ENCODE measurements at regions not wholly inside any gene's neighbourhood (a gene's known extent, or its start where the extent isn't known, plus 50 kb on each side); places are given as distances from the start of the nearest gene placed in this dataset.
A peak's percentile ranks its signal among the peaks of the same experiment; 100 is the strongest.

- TF ChIP-seq CTCF (conservative IDR thresholded peaks at IDR 0.05; ENCODE audit: control insufficient read depth, insufficient read depth, low read depth, low read length), result no peak
- DNase-seq (ENCODE audit: low read depth), result peak; percentile 81
Observed at GRCh38 chr9:12906646-12907045, 131.8 kb downstream of the LURAP1L start.

GRCh38 chr9:12908895-12909294, 134.1 kb downstream of the LURAP1L start:
- TF ChIP-seq CTCF (conservative IDR thresholded peaks at IDR 0.05; ENCODE audit: control insufficient read depth, insufficient read depth, low read depth, low read length), result no peak
- DNase-seq (ENCODE audit: low read depth), result no peak
- no peak overlapping the region for H3K4me3 ChIP-seq (ENCODE audit: control insufficient read depth, low read depth, low read length)

More at GRCh38 chr9:12906646-12907045, 131.8 kb downstream of the LURAP1L start:
- no peak overlapping the region for H3K4me3 ChIP-seq (ENCODE audit: control insufficient read depth, low read depth, low read length)

GRCh38 chr9:12915366-12915954, 140.6 kb downstream of the LURAP1L start:
- no peak for DNase-seq (ENCODE audit: low read depth)
- no peak for TF ChIP-seq CTCF (conservative IDR thresholded peaks at IDR 0.05; ENCODE audit: control insufficient read depth, insufficient read depth, low read depth, low read length)
- no peak overlapping the region for H3K4me3 ChIP-seq (ENCODE audit: control insufficient read depth, low read depth, low read length)

GRCh38 chr9:12916042-12916441, 141.2 kb downstream of the LURAP1L start:
- TF ChIP-seq CTCF (conservative IDR thresholded peaks at IDR 0.05; ENCODE audit: control insufficient read depth, insufficient read depth, low read depth, low read length), result no peak
- peak; percentile 51 for DNase-seq (ENCODE audit: low read depth)
- no peak overlapping the region for H3K4me3 ChIP-seq (ENCODE audit: control insufficient read depth, low read depth, low read length)

GRCh38 chr9:12920437-12920836, 145.6 kb downstream of the LURAP1L start:
- DNase-seq (ENCODE audit: low read depth), result no peak
- TF ChIP-seq CTCF (conservative IDR thresholded peaks at IDR 0.05; ENCODE audit: control insufficient read depth, insufficient read depth, low read depth, low read length), result no peak
- H3K4me3 ChIP-seq (ENCODE audit: control insufficient read depth, low read depth, low read length), result no peak overlapping the region

- no peak overlapping the region for H3K4me3 ChIP-seq (ENCODE audit: control insufficient read depth, low read depth, low read length)
- DNase-seq (ENCODE audit: low read depth), result no peak
Observed at GRCh38 chr9:12921621-12922020, 146.8 kb downstream of the LURAP1L start.

More at GRCh38 chr9:12921621-12922020, 146.8 kb downstream of the LURAP1L start:
- TF ChIP-seq CTCF (conservative IDR thresholded peaks at IDR 0.05; ENCODE audit: control insufficient read depth, insufficient read depth, low read depth, low read length), result no peak
